ENCODE measurements at regions not wholly inside any gene's neighbourhood (a gene's known extent, or its start where the extent isn't known, plus 50 kb on each side); places are given as distances from the start of the nearest gene placed in this dataset.
A peak's percentile ranks its signal among the peaks of the same experiment; 100 is the strongest.

- no peak overlapping the region for H3K18ac ChIP-seq (ENCODE audit: low read depth, low read length)
- no peak overlapping the region for H2AK9ac ChIP-seq (replicated peaks; ENCODE audit: low read depth, low read length, poor library complexity)
- in situ Hi-C loops (cut with MboI; ENCODE audit: low sequenced_read_pairs): loop anchor here (25.0 kb wide), 1 partner anchor 607 kb away; no protein-coding TSS in a partner anchor
- H3K4me2 ChIP-seq (ENCODE audit: low read depth, low read length): no peak overlapping the region
- 83% methylated on average over 1 of the region's 5 CpGs; no CpG with 5 or more reads in 1 of the 2 experiments for WGBS, 2 experiments (ENCODE audit: extremely low coverage in 2 of 2, insufficient read length in 1 of 2)
- no peaks in the 10 kb centered on the region for H3K9me3 ChIP-seq (ENCODE audit: control insufficient read depth, insufficient read depth, low read length)
- H2BK15ac ChIP-seq (ENCODE audit: low read depth, low read length): no peak overlapping the region
- H3K79me1 ChIP-seq (ENCODE audit: low read depth in 1 of 2, low read length in 2 of 2): no peaks in the 10 kb centered on the region
- H3K56ac ChIP-seq (ENCODE audit: extremely low read depth, insufficient read depth, low read length): no peak overlapping the region
- no peak overlapping the region for H2BK120ac ChIP-seq (ENCODE audit: low read depth, low read length)
- no peak overlapping the region for H3K9ac ChIP-seq (ENCODE audit: low read depth, low read length)
- no peak overlapping the region for H3K4ac ChIP-seq (ENCODE audit: low read depth, low read length)
- H2AFZ ChIP-seq (replicated peaks; ENCODE audit: low read length, poor library complexity): no peak overlapping the region
- no peak overlapping the region for H3K27ac ChIP-seq (ENCODE audit: insufficient read depth, low read length)
- no peak for ATAC-seq (ENCODE audit: low read depth)
- no peak overlapping the region for H4K8ac ChIP-seq (ENCODE audit: low read depth in 2 of 2, low read length in 2 of 2)
- H4K91ac ChIP-seq (ENCODE audit: insufficient read depth, low read depth, low read length): no peak overlapping the region
- no peaks in the 10 kb centered on the region for H3K36me3 ChIP-seq (ENCODE audit: control insufficient read depth, insufficient read depth, low read length)
- DNase-seq: no peak
- dilution Hi-C loops (cut with HindIII; ENCODE audit: low sequenced_read_pairs, unreplicated experiment): no loop called here
- POLR2A ChIA-PET (ENCODE audit: unreplicated experiment): no interaction called here
- intact Hi-C loops (cut with micrococcal nuclease): no loop called here
- H4K20me1 ChIP-seq (ENCODE audit: insufficient read depth, low read length): no peaks in the 10 kb centered on the region
- TF ChIP-seq FOS (IDR thresholded peaks at IDR 0.05; ENCODE audit: low read depth, low read length) (no peak), CEBPB (IDR thresholded peaks at IDR 0.05; ENCODE audit: low read depth, low read length) (no peak), RFX5 (IDR thresholded peaks at IDR 0.05; ENCODE audit: low read depth, low read length) (no peak), ELK1 (IDR thresholded peaks at IDR 0.05; ENCODE audit: borderline replicate concordance, low read depth, low read length) (no peak), CTCF (conservative IDR thresholded peaks at IDR 0.05; ENCODE audit: low read depth, low read length) (no peak), USF2 (IDR thresholded peaks at IDR 0.05; ENCODE audit: low read depth, low read length) (no peak), CHD1 (IDR thresholded peaks at IDR 0.05; ENCODE audit: low read depth, low read length) (no peak), NFE2L2 (IDR thresholded peaks at IDR 0.05; ENCODE audit: low read depth, low read length) (no peak), MXI1 (IDR thresholded peaks at IDR 0.05; ENCODE audit: borderline replicate concordance, low read depth, low read length) (no peak), POLR2A (IDR thresholded peaks at IDR 0.05; ENCODE audit: low read depth, low read length) (no peak), MAFK (IDR thresholded peaks at IDR 0.05; ENCODE audit: low read depth, low read length) (no peak), BHLHE40 (IDR thresholded peaks at IDR 0.05; ENCODE audit: low read depth, low read length) (no peak), SMC3 (IDR thresholded peaks at IDR 0.05; ENCODE audit: low read depth, low read length) (no peak), MAZ (IDR thresholded peaks at IDR 0.05; ENCODE audit: borderline replicate concordance, low read depth, low read length) (no peak), RCOR1 (IDR thresholded peaks at IDR 0.05; ENCODE audit: insufficient replicate concordance, low read length) (no peak), RAD21 (IDR thresholded peaks at IDR 0.05; ENCODE audit: low read length) (no peak)
- H3K14ac ChIP-seq (replicated peaks; ENCODE audit: low read depth, low read length): no peak overlapping the region
- TSS peak; percentile 33 for BruUV-seq (replicated peaks)
- H2AK5ac ChIP-seq (ENCODE audit: low read depth, low read length): no peak overlapping the region
- no peak overlapping the region for H2BK5ac ChIP-seq (ENCODE audit: low read depth, low read length, poor library complexity, severe bottlenecking)
- H4K5ac ChIP-seq (ENCODE audit: low read depth, low read length): no peak overlapping the region
- no peak overlapping the region for H2BK20ac ChIP-seq (ENCODE audit: low read depth, low read length)
- H3K4me1 ChIP-seq (ENCODE audit: control insufficient read depth, insufficient read depth, low read length): no peaks in the 10 kb centered on the region
- no peak overlapping the region for H3K23ac ChIP-seq (ENCODE audit: low read depth, low read length)
- CTCF ChIA-PET: no interaction called here
- H3K4me3 ChIP-seq (ENCODE audit: insufficient read depth, low read depth, low read length): no peak overlapping the region
- no peaks in the 10 kb centered on the region; the same call in 1 of the 2 replicates for H3K27me3 ChIP-seq (ENCODE audit: control insufficient read depth, insufficient read depth, low read length)
- no peaks in the 10 kb centered on the region for H3K9me1 ChIP-seq (ENCODE audit: insufficient read depth, low read length)
Measured at GRCh38 chr17:68155692-68156091, 92.2 kb upstream of the AMZ2 start.

All from IMR-90 (cell line).